Ovary (tissue), 7 donors: ENCODE measurements at regions not wholly inside any gene's neighbourhood (a gene's known extent, or its start where the extent isn't known, plus 50 kb on each side); places are given as distances from the start of the nearest gene placed in this dataset.

Source experiments
- DNase-seq, 5 donors: peaks; one replicate each; pipeline ENCODE4 v3.0.0-alpha.2; 2019 to 2020
- H3K27ac ChIP-seq, 2 donors: fragments of 200-600 bp; one replicate each; pipeline versions ENCODE4 v1.5.1 to v1.8.0; 2019 to 2022
- H3K27me3 ChIP-seq: fragments of 200-600 bp; one replicate; pipeline ENCODE4 v1.8.0; 2022
- H3K36me3 ChIP-seq: fragments of 200-600 bp; sonication (generic); one replicate; pipeline ENCODE4 v1.5.1; 2019
- H3K4me1 ChIP-seq: one replicate; pipeline ENCODE4 v1.8.1; 2013; ENCODE audit warnings: mild to moderate bottlenecking, moderate library complexity; ENCODE audit not compliant: insufficient read depth
- H3K4me3 ChIP-seq: fragments of 200-600 bp; sonication (generic); one replicate; pipeline ENCODE4 v1.5.1; 2017
- H3K9me3 ChIP-seq, 2 donors: fragments of 200-600 bp in 1 of 2; sonication (generic) in 1 of 2; one replicate each; pipeline versions ENCODE4 v1.5.1 to v1.8.1; 2013 to 2019; ENCODE audit warnings: mild to moderate bottlenecking in 1 of 2, moderate library complexity in 1 of 2
- EP300 ChIP-seq: sonication (generic); formaldehyde crosslinking; IDR thresholded peaks from one replicate; pipeline ENCODE4 v1.6.1; 2017; ENCODE audit warnings: antibody characterized with exemption
- POLR2A ChIP-seq: fragments of 450-650 bp; IDR thresholded peaks from one replicate; pipeline ENCODE4 v1.6.1; 2017; ENCODE audit warnings: antibody characterized with exemption, mild to moderate bottlenecking, moderate library complexity
- WGBS, 3 donors: extraction: QIAGEN DNeasy Blood & Tissue Kit in 1 of 3; methylation state at CpG; one replicate each; pipeline versions ENCODE4 v1.1.5 to v1.1.7; 2013 to 2017; 5-methylcytosine and 5-hydroxymethylcytosine counted together
- intact Hi-C, 4 donors: fragments of 100-400 bp; cut with DNase I; formaldehyde crosslinking; loops; one replicate each; pipeline versions ENCODE4 v1.11.0 to v1.15.1; 2022 to 2023
- TF ChIP-seq, protein P1 (sequence below), 3 donors: fragments of 450-650 bp in 2 of 3; fragments of 200-600 bp in 1 of 3; IDR thresholded peaks; one replicate each; pipeline versions ENCODE4 v1.5.1 to v1.8.0; 2016 to 2022; ENCODE audit warnings: antibody characterized with exemption in 3 of 3, mild to moderate bottlenecking in 1 of 3
- donor health status: DM: no; HTN: no; CAD: no; lungs with moderate emphysema.
- donor health status: DM: no; HTN: no; CAD: no.
- donor health status: Bipolar disorder and iron deficiency.
- donor health status: DM: no; HTN: no; CAD: no.
- donor health status: DM: yes; HTN: yes; CAD: no.

DNA sequence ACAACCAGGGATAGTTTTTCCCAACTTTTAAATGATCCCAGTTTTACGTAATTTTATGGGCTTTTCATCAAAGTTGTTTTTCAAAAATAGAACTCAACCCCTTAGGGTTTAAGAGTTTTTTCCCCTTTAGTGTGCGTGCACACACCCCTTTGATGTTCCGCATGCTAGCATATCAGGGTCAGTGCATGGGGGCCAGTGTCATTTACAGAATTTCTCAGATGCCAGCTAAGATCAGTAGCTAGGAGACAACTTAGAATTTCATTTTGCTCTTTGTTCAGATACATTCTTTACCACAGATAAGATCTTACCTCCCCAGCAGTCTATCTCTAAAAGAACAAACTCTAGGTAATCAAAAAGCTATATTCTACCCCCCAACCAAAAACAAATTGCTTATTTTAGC, 238.5 kb upstream of the SASH1 start:
- H3K4me3 ChIP-seq: no peak overlapping the region
- no peaks in the 10 kb centered on the region for H3K4me1 ChIP-seq
- no peak for TF ChIP-seq EP300
- TF ChIP-seq, protein P1, sequence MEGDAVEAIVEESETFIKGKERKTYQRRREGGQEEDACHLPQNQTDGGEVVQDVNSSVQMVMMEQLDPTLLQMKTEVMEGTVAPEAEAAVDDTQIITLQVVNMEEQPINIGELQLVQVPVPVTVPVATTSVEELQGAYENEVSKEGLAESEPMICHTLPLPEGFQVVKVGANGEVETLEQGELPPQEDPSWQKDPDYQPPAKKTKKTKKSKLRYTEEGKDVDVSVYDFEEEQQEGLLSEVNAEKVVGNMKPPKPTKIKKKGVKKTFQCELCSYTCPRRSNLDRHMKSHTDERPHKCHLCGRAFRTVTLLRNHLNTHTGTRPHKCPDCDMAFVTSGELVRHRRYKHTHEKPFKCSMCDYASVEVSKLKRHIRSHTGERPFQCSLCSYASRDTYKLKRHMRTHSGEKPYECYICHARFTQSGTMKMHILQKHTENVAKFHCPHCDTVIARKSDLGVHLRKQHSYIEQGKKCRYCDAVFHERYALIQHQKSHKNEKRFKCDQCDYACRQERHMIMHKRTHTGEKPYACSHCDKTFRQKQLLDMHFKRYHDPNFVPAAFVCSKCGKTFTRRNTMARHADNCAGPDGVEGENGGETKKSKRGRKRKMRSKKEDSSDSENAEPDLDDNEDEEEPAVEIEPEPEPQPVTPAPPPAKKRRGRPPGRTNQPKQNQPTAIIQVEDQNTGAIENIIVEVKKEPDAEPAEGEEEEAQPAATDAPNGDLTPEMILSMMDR (IDR thresholded peaks at IDR 0.05): no peak
- TF ChIP-seq POLR2A: no peak
- 94 to 97% (median 96%) methylated on average over 3 of the region's 3 CpGs for WGBS, 3 donors
- H3K27me3 ChIP-seq: no peaks in the 10 kb centered on the region
- intact Hi-C loops: no loop called here
- no peaks in the 10 kb centered on the region for H3K9me3 ChIP-seq
- no peak overlapping the region for H3K27ac ChIP-seq
- DNase-seq: no peak
- H3K36me3 ChIP-seq: no peaks in the 10 kb centered on the region

DNA sequence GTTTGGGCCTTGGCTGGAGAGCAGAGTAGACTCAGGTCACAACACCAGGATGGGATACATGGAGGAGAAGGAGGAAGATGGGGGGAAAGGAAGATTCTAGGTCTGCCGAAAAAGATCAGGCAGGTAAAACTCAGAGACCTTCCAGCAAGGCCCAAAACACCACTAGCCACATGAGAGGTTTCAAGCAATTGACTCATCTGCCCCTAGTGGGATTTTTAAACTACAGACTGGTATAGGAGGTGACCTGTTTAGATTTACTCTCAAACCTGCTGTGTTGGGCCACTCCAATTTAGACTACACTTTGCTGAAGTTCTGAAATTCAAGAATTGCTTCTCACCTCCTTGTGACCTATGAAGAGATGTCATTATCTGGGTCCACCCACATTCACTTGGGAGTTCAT, 236.9 kb upstream of the SASH1 start:
- Histone ChIP-seq H3K36me3 (no peaks in the 10 kb centered on the region), H3K4me1 (no peaks in the 10 kb centered on the region), H3K4me3 (no peak overlapping the region), H3K27me3 (no peaks in the 10 kb centered on the region), H3K9me3 (no peaks in the 10 kb centered on the region), H3K27ac (no peak overlapping the region)
- TF ChIP-seq POLR2A: no peak
- TF ChIP-seq EP300: no peak
- DNase-seq: no peak
- 95 to 100% (median 100%) methylated on average over 1 of the region's 1 CpG for WGBS, 3 donors
- intact Hi-C loops: no loop called here

DNA sequence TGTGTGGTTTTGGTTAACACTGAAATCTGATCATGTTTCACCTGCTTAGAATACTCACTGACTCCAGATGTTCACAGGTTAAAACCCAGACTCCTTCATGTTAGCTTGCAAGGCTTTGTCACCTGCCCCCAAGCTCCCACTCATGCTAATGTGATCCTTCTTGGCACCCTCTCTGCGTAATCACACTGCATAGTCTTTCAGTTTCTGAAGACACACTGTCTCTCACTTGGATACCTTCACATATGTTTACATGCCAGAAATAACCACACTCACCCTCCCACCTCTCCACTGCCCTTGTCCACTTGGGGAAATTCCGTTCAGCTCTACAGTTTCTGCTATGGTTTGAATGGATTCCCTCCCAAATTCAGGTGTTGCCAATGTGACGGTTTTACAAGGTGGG, 234.7 kb upstream of the SASH1 start:
- no peak for TF ChIP-seq POLR2A
- TF ChIP-seq, protein P1 (IDR thresholded peaks at IDR 0.05): no peak
- no peak for TF ChIP-seq EP300
- 74 to 79% (median 77%) methylated on average over 3 of the region's 3 CpGs for WGBS, 3 donors
- Histone ChIP-seq H3K27me3 (no peaks in the 10 kb centered on the region), H3K36me3 (no peaks in the 10 kb centered on the region), H3K9me3 (no peaks in the 10 kb centered on the region), H3K27ac (no peak overlapping the region), H3K4me1 (no peaks in the 10 kb centered on the region), H3K4me3 (no peak overlapping the region)
- intact Hi-C loops: no loop called here
- no peak for DNase-seq

DNA sequence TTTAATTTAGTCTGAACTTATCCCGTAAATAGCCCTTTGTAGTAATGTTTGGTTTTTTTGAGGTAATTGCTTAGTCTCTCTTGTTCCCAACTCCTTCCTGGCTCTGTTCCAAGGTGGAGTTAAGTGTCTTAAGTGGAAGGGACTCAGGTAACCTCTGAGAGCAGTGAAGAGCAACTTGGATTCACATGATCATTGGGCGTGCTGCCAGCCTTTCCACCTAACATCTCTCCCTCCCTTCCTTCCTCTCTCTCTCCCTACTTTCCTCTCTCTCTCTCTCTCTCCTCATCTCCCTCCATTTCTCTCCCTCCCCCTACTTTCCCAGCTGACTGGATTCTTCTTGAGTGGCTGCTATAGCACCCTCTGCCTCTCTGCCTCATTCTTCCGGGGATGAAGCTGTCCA, 232.9 kb upstream of the SASH1 start:
- 73 to 80% (median 75%) methylated on average over 3 of the region's 3 CpGs for WGBS, 3 donors
- TF ChIP-seq, protein P1 (IDR thresholded peaks at IDR 0.05): no peak
- TF ChIP-seq EP300 (no peak), POLR2A (no peak)
- intact Hi-C loops: no loop called here
- H3K27me3 ChIP-seq: no peaks in the 10 kb centered on the region
- no peak for DNase-seq
- no peak overlapping the region for H3K4me3 ChIP-seq
- no peaks in the 10 kb centered on the region for H3K4me1 ChIP-seq
- no peaks in the 10 kb centered on the region for H3K36me3 ChIP-seq
- H3K9me3 ChIP-seq: no peaks in the 10 kb centered on the region
- H3K27ac ChIP-seq: no peak overlapping the region

DNA sequence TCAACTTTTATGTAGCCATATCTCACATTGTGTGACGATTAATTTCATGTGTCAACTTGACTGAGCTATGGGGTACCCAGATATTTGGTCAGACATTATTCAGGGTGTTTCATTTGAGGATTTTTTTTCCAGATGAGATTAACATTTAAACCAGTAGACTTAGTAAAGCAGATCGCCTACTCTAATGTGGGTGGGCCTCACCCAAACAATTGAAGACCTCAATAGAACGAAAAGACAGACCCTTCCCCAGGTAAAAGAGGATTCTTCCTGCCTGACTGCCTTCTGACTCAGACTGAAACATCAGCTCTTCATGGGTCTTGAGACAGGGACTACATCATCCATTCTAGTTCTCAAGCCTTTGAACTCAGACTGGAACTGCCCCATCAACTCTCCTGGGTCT, 231.7 kb upstream of the SASH1 start:
- intact Hi-C loops: no loop called here
- Histone ChIP-seq H3K27me3 (no peaks in the 10 kb centered on the region), H3K9me3 (no peaks in the 10 kb centered on the region), H3K27ac (no peak overlapping the region), H3K4me3 (no peak overlapping the region), H3K36me3 (no peaks in the 10 kb centered on the region), H3K4me1 (no peaks in the 10 kb centered on the region)
- WGBS, 3 donors: 96 to 98% (median 96%) methylated on average over 3 of the region's 3 CpGs
- TF ChIP-seq EP300 (no peak), POLR2A (no peak)
- TF ChIP-seq, protein P1 (IDR thresholded peaks at IDR 0.05): no peak
- DNase-seq: no peak
